ENCODE measurements at regions not wholly inside any gene's neighbourhood (a gene's known extent, or its start where the extent isn't known, plus 50 kb on each side); places are given as distances from the start of the nearest gene placed in this dataset.

GRCh38 chr13:43946281-43946680, 66.6 kb downstream of the LACC1 start:
- TF ChIP-seq, protein P1, sequence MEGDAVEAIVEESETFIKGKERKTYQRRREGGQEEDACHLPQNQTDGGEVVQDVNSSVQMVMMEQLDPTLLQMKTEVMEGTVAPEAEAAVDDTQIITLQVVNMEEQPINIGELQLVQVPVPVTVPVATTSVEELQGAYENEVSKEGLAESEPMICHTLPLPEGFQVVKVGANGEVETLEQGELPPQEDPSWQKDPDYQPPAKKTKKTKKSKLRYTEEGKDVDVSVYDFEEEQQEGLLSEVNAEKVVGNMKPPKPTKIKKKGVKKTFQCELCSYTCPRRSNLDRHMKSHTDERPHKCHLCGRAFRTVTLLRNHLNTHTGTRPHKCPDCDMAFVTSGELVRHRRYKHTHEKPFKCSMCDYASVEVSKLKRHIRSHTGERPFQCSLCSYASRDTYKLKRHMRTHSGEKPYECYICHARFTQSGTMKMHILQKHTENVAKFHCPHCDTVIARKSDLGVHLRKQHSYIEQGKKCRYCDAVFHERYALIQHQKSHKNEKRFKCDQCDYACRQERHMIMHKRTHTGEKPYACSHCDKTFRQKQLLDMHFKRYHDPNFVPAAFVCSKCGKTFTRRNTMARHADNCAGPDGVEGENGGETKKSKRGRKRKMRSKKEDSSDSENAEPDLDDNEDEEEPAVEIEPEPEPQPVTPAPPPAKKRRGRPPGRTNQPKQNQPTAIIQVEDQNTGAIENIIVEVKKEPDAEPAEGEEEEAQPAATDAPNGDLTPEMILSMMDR (IDR thresholded peaks at IDR 0.05): no peak
- no peak for TF ChIP-seq POLR2A (IDR thresholded peaks at IDR 0.05)

Measured in uterus (tissue), 2 donors.